Hepatocyte (in vitro differentiated cells): ENCODE measurements at regions not wholly inside any gene's neighbourhood (a gene's known extent, or its start where the extent isn't known, plus 50 kb on each side); places are given as distances from the start of the nearest gene placed in this dataset.
"Not testable (repeated sequence)": the region's sequence is repeated elsewhere in the genome, so short reads cannot be mapped to it uniquely, and the experiment has no call there.

Source experiments
- DNase-seq: peaks from one replicate; pipeline ENCODE4 v3.0.0-alpha.2; 2016; ENCODE audit warnings: low spot score
- H2AFZ ChIP-seq: fragments of 200-600 bp; sonication (generic); 2 replicates; pipeline ENCODE4 v1.6.0; 2016; ENCODE audit warnings: antibody characterized with exemption, mild to moderate bottlenecking
- H3K27ac ChIP-seq: fragments of 200-600 bp; sonication (generic); 2 replicates; pipeline ENCODE4 v1.5.1; 2016; ENCODE audit warnings: mild to moderate bottlenecking
- H3K27me3 ChIP-seq: fragments of 200-600 bp; sonication (generic); 2 replicates; pipeline ENCODE4 v1.6.1; 2016
- H3K36me3 ChIP-seq: fragments of 200-600 bp; sonication (generic); replicated peaks from 2 replicates; pipeline ENCODE4 v1.5.1; 2016; ENCODE audit warnings: low read depth; ENCODE audit not compliant: insufficient read depth
- H3K4me1 ChIP-seq: fragments of 200-600 bp; sonication (generic); 2 replicates; pipeline ENCODE4 v1.5.1; 2016; ENCODE audit warnings: mild to moderate bottlenecking, moderate library complexity; ENCODE audit not compliant: insufficient read depth
- H3K4me2 ChIP-seq: fragments of 200-600 bp; sonication (generic); 2 replicates; pipeline ENCODE4 v1.6.0; 2016
- H3K4me3 ChIP-seq: fragments of 200-600 bp; sonication (generic); 2 replicates; pipeline ENCODE4 v1.5.1; 2016; ENCODE audit warnings: mild to moderate bottlenecking
- H3K79me2 ChIP-seq: fragments of 200-600 bp; sonication (generic); 2 replicates; pipeline ENCODE4 v1.6.0; 2017; ENCODE audit warnings: mild to moderate bottlenecking
- H3K9me2 ChIP-seq: fragments of 200-600 bp; sonication (generic); replicated peaks from 2 replicates; pipeline ENCODE4 v1.6.0; 2017; ENCODE audit warnings: mild to moderate bottlenecking; ENCODE audit not compliant: insufficient read depth
- H3K9me3 ChIP-seq: fragments of 200-600 bp; sonication (generic); 2 replicates; pipeline ENCODE4 v1.5.1; 2016; ENCODE audit warnings: low read depth, mild to moderate bottlenecking
- H4K20me1 ChIP-seq: fragments of 200-600 bp; sonication (generic); 2 replicates; pipeline ENCODE4 v1.6.0; 2016; ENCODE audit warnings: mild to moderate bottlenecking; ENCODE audit not compliant: insufficient read depth, poor library complexity, severe bottlenecking
- EZH2 ChIP-seq: fragments of 200-600 bp; sonication (generic); IDR thresholded peaks from 2 replicates; pipeline ENCODE4 v1.6.1; 2016; ENCODE audit warnings: antibody characterized with exemption, mild to moderate bottlenecking, borderline replicate concordance
- EZH2phosphoT487 ChIP-seq: fragments of 200-600 bp; sonication (generic); IDR thresholded peaks from one replicate; pipeline ENCODE4 v1.6.1; 2018; ENCODE audit warnings: antibody characterized with exemption, mild to moderate bottlenecking, low read depth, moderate library complexity; ENCODE audit not compliant: unreplicated experiment, severe bottlenecking
- WGBS: methylation state at CpG from one replicate; pipeline ENCODE4 v1.1.6; 2016; ENCODE audit warnings: low lambda C conversion rate; ENCODE audit errors: missing lambda C conversion rate; 5-methylcytosine and 5-hydroxymethylcytosine counted together
- TF ChIP-seq, protein P1 (sequence below): fragments of 200-600 bp; sonication (generic); IDR thresholded peaks from 2 replicates; pipeline ENCODE4 v1.5.1; 2016; ENCODE audit warnings: antibody characterized with exemption, mild to moderate bottlenecking; ENCODE audit not compliant: poor library complexity

DNA sequence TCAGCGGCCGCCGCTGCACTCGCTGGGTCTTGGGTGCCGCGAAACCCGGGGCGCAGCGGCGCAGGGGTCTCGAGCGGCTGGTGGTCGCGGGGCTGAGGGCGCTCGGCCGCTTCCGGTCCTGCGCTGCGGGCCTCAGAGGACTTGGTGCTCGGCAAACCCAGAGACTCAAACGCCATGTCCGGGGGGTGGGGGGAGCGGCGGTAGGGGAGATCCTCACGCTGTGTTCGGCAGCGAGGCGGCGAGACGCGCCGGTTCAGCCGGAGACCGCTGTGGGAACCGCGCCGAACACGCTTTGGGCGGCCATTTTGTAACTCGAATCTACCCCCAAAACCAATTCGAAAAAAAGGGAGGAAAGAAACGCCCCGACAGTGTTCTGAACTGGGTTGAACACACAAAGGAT is 317.5 kb upstream of the CDH18 start:
- Histone ChIP-seq H3K9me2 (no peaks in the 10 kb centered on the region), H3K36me3 (no peaks in the 10 kb centered on the region), H3K9me3 (no peaks in the 10 kb centered on the region), H3K27me3 (no peaks in the 10 kb centered on the region), H3K4me3 (no peak overlapping the region), H3K4me1 (no peaks in the 10 kb centered on the region), H4K20me1 (no peaks in the 10 kb centered on the region), H2AFZ (no peak overlapping the region), H3K4me2 (no peak overlapping the region), H3K27ac (no peak overlapping the region), H3K79me2 (no peaks in the 10 kb centered on the region)
- WGBS: 99% methylated on average over 24 of the region's 44 CpGs
- no peak for DNase-seq
- TF ChIP-seq, protein P1, sequence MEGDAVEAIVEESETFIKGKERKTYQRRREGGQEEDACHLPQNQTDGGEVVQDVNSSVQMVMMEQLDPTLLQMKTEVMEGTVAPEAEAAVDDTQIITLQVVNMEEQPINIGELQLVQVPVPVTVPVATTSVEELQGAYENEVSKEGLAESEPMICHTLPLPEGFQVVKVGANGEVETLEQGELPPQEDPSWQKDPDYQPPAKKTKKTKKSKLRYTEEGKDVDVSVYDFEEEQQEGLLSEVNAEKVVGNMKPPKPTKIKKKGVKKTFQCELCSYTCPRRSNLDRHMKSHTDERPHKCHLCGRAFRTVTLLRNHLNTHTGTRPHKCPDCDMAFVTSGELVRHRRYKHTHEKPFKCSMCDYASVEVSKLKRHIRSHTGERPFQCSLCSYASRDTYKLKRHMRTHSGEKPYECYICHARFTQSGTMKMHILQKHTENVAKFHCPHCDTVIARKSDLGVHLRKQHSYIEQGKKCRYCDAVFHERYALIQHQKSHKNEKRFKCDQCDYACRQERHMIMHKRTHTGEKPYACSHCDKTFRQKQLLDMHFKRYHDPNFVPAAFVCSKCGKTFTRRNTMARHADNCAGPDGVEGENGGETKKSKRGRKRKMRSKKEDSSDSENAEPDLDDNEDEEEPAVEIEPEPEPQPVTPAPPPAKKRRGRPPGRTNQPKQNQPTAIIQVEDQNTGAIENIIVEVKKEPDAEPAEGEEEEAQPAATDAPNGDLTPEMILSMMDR: no peak
- TF ChIP-seq EZH2 (no peak), EZH2phosphoT487 (no peak)

DNA sequence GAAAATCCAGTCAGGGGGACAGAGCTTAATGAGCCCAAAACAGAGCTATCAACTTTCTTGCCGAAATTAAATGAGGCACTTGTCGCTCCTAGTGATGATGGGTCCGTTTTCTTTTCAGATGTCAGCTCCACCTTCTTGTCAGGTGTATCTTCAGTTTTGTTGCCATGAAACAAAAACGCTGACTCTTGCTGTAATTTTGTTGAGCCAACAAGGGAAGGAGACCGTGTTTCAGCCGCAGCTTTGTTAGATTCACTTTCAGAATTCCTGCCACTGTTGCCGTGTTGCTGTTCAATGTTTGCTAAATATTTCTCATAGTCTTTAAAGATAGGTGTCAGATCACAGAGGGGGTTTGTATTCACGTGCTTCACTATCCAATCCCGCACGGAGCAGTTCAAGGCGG is 316.6 kb upstream of the CDH18 start:
- H3K9me2 ChIP-seq, H3K4me1 ChIP-seq, H3K4me3 ChIP-seq, H3K4me2 ChIP-seq, H3K27ac ChIP-seq, H3K79me2 ChIP-seq, DNase-seq, H4K20me1 ChIP-seq, H3K36me3 ChIP-seq, H3K9me3 ChIP-seq, H2AFZ ChIP-seq, H3K27me3 ChIP-seq: not testable (repeated sequence)
- 86% methylated on average over 11 of the region's 11 CpGs for WGBS

DNA sequence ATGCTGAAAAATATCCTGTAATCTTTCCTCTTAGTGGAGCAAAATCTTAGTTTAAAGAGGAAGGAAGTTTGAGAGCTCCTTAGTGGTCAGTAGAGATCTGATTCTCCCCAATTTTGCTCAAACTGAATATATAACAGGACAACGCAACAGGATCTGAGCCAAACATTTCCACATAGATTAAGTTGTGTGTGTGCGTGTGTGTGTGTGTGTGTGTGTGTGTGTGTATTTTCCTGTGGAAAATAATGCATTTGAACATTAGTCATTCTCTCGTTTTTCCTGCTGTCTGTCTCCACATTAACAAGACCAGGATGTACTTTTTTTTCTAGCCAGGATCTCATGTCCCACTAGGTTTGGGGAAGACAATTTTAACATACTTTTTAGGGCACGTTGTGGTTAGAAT is 312.1 kb upstream of the CDH18 start:
- no peak for DNase-seq

DNA sequence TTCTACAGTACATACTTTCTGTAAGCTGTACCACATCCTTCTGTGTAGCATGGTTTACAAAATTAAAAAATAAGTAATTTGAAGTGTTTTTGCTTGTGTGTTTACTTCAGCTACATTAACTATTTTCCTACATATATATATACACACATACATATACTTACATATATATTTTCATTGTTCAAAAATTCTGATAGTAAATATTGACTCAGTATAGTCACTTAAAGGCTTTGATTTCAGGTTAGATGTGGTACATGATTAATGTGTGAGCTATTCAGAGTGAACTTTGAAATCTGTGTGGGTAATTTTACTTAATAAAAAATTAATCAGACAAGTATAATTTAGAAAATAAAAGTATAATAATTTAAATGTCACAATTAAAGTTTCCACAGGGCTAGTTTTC is 306.7 kb upstream of the CDH18 start:
- H3K4me1 ChIP-seq: no peaks in the 10 kb centered on the region
- TF ChIP-seq EZH2phosphoT487 (no peak), EZH2 (no peak)
- TF ChIP-seq, protein P1: no peak
- H3K9me3 ChIP-seq: no peaks in the 10 kb centered on the region
- no peaks in the 10 kb centered on the region for H3K27me3 ChIP-seq
- no peaks in the 10 kb centered on the region for H3K9me2 ChIP-seq
- H2AFZ ChIP-seq: no peak overlapping the region
- no peak overlapping the region for H3K4me2 ChIP-seq
- no peaks in the 10 kb centered on the region for H3K79me2 ChIP-seq
- H3K4me3 ChIP-seq: no peak overlapping the region
- H4K20me1 ChIP-seq: no peaks in the 10 kb centered on the region
- H3K27ac ChIP-seq: no peak overlapping the region
- H3K36me3 ChIP-seq: no peaks in the 10 kb centered on the region
- no peak for DNase-seq

More for the DNA sequence above, 312.1 kb upstream of the CDH18 start:
- Histone ChIP-seq H3K36me3 (no peaks in the 10 kb centered on the region), H4K20me1 (no peaks in the 10 kb centered on the region), H3K9me3 (no peaks in the 10 kb centered on the region), H3K4me1 (no peaks in the 10 kb centered on the region), H3K27ac (no peak overlapping the region), H3K4me3 (no peak overlapping the region), H3K79me2 (no peaks in the 10 kb centered on the region), H3K4me2 (no peak overlapping the region), H3K27me3 (no peaks in the 10 kb centered on the region), H3K9me2 (no peaks in the 10 kb centered on the region), H2AFZ (no peak overlapping the region)
- WGBS: 70% methylated on average over 4 of the region's 4 CpGs
- TF ChIP-seq, protein P1: no peak
- TF ChIP-seq EZH2: no peak
- TF ChIP-seq EZH2phosphoT487: no peak
